Activated naive CD8-positive, alpha-beta T cell treated with anti-CD3 and anti-CD28 coated beads, Interleukin-2, amount 10 ng/mL, durations not matched to agents 7 days and 5 days (primary cell): ENCODE measurements at regions not wholly inside any gene's neighbourhood (a gene's known extent, or its start where the extent isn't known, plus 50 kb on each side); places are given as distances from the start of the nearest gene placed in this dataset.
"Not testable (repeated sequence)": the region's sequence is repeated elsewhere in the genome, so short reads cannot be mapped to it uniquely, and the experiment has no call there.

ENCODE experiments used
- ATAC-seq: fragments of 150-1000 bp; cut with Tn5 transposase; one replicate; pipeline ENCODE4 v1.10.0; 2021; ENCODE audit warnings: low read depth, moderate library complexity
- POLR2A ChIA-PET: fragments of 350-600 bp; sonication (Branson Sonifier 250); formaldehyde crosslinking; loops from one replicate; lab custom pipeline; 2021; ENCODE audit warnings: antibody characterized with exemption; lab: Charles Lee
- DNase-seq: peaks from one replicate; pipeline ENCODE4 v3.0.0; 2021
- H3K27ac Mint-ChIP-seq: one replicate; pipeline ENCODE4 v1.8.0; 2022; ENCODE audit warnings: mild to moderate bottlenecking, mixed read lengths
- H3K27me3 Mint-ChIP-seq: one replicate; pipeline ENCODE4 v1.8.0; 2022; ENCODE audit warnings: mild to moderate bottlenecking, moderate library complexity, mixed read lengths
- H3K36me3 Mint-ChIP-seq: one replicate; pipeline ENCODE4 v1.8.0; 2021; ENCODE audit warnings: mild to moderate bottlenecking, mixed read lengths
- H3K4me1 Mint-ChIP-seq: one replicate; pipeline ENCODE4 v1.8.0; 2021; ENCODE audit warnings: mixed read lengths
- H3K4me3 Mint-ChIP-seq: one replicate; pipeline ENCODE4 v1.8.0; 2022; ENCODE audit warnings: mild to moderate bottlenecking, moderate library complexity, mixed read lengths
- H3K9me3 Mint-ChIP-seq: one replicate; pipeline ENCODE4 v1.8.0; 2021; ENCODE audit warnings: mixed read lengths

GRCh38 chr6:4243832-4244231 lies 108.5 kb upstream of the ECI2 start:
- H3K4me1 Mint-ChIP-seq, H3K27me3 Mint-ChIP-seq, POLR2A ChIA-PET, H3K36me3 Mint-ChIP-seq, H3K4me3 Mint-ChIP-seq, H3K27ac Mint-ChIP-seq, H3K9me3 Mint-ChIP-seq, ATAC-seq, DNase-seq: not testable (repeated sequence)

GRCh38 chr6:4243237-4243636 lies 107.9 kb upstream of the ECI2 start:
- POLR2A ChIA-PET, result no interaction called here

GRCh38 chr6:4242601-4243000 lies 107.2 kb upstream of the ECI2 start:
- ATAC-seq, result no peak
- H3K9me3 Mint-ChIP-seq, result peaks cover 8% of the 10 kb centered on the region
- peaks cover 18% of the 10 kb centered on the region for H3K27me3 Mint-ChIP-seq
- DNase-seq, result no peak
- no peaks in the 10 kb centered on the region for H3K36me3 Mint-ChIP-seq
- no peak overlapping the region for H3K27ac Mint-ChIP-seq
- POLR2A ChIA-PET, result no interaction called here
- no peaks in the 10 kb centered on the region for H3K4me1 Mint-ChIP-seq
- H3K4me3 Mint-ChIP-seq, result no peak overlapping the region

More at GRCh38 chr6:4243237-4243636, 107.9 kb upstream of the ECI2 start:
- no peaks in the 10 kb centered on the region for H3K4me1 Mint-ChIP-seq
- H3K27ac Mint-ChIP-seq, result no peak overlapping the region
- H3K9me3 Mint-ChIP-seq, result peaks cover 8% of the 10 kb centered on the region
- H3K36me3 Mint-ChIP-seq, result no peaks in the 10 kb centered on the region
- no peak overlapping the region for H3K4me3 Mint-ChIP-seq
- peaks cover 11% of the 10 kb centered on the region for H3K27me3 Mint-ChIP-seq
- DNase-seq, result no peak
- no peak for ATAC-seq

GRCh38 chr6:4240148-4240547 lies 104.8 kb upstream of the ECI2 start:
- H3K36me3 Mint-ChIP-seq, result no peaks in the 10 kb centered on the region
- POLR2A ChIA-PET, result no interaction called here
- peaks cover 7% of the 10 kb centered on the region for H3K9me3 Mint-ChIP-seq
- H3K27me3 Mint-ChIP-seq, result peaks cover 19% of the 10 kb centered on the region
- no peaks in the 10 kb centered on the region for H3K4me1 Mint-ChIP-seq
- H3K27ac Mint-ChIP-seq, result no peak overlapping the region
- H3K4me3 Mint-ChIP-seq, result no peak overlapping the region
- ATAC-seq (no peak), DNase-seq (no peak)

- H3K27me3 Mint-ChIP-seq, result no peaks in the 10 kb centered on the region
- H3K4me3 Mint-ChIP-seq, result no peak overlapping the region
- ATAC-seq (no peak), DNase-seq (no peak)
- H3K9me3 Mint-ChIP-seq, result peaks cover 6% of the 10 kb centered on the region
- no peaks in the 10 kb centered on the region for H3K4me1 Mint-ChIP-seq
- no peak overlapping the region for H3K27ac Mint-ChIP-seq
- POLR2A ChIA-PET, result no interaction called here
- H3K36me3 Mint-ChIP-seq, result no peaks in the 10 kb centered on the region
These were observed 89.9 kb upstream of the ECI2 start for GRCh38 chr6:4225161-4225872.

- no peak overlapping the region for H3K4me3 Mint-ChIP-seq
- no peak overlapping the region for H3K27ac Mint-ChIP-seq
- no peaks in the 10 kb centered on the region for H3K36me3 Mint-ChIP-seq
- no peaks in the 10 kb centered on the region for H3K4me1 Mint-ChIP-seq
- peaks cover 6% of the 10 kb centered on the region for H3K9me3 Mint-ChIP-seq
- DNase-seq (no peak), ATAC-seq (no peak)
- POLR2A ChIA-PET, result no interaction called here
- H3K27me3 Mint-ChIP-seq, result no peaks in the 10 kb centered on the region
These were observed 88.9 kb upstream of the ECI2 start for GRCh38 chr6:4224067-4224978.

- POLR2A ChIA-PET, result no interaction called here
- H3K36me3 Mint-ChIP-seq, result no peaks in the 10 kb centered on the region
- H3K4me1 Mint-ChIP-seq, result no peaks in the 10 kb centered on the region
- no peak overlapping the region for H3K27ac Mint-ChIP-seq
- DNase-seq (no peak), ATAC-seq (no peak)
- H3K9me3 Mint-ChIP-seq, result peaks cover 7% of the 10 kb centered on the region
- H3K27me3 Mint-ChIP-seq, result no peaks in the 10 kb centered on the region
- H3K4me3 Mint-ChIP-seq, result no peak overlapping the region
These were observed 85.2 kb upstream of the ECI2 start for GRCh38 chr6:4220558-4220957.

- H3K4me3 Mint-ChIP-seq, H3K4me1 Mint-ChIP-seq, H3K9me3 Mint-ChIP-seq, H3K36me3 Mint-ChIP-seq, POLR2A ChIA-PET, DNase-seq, ATAC-seq, H3K27me3 Mint-ChIP-seq, H3K27ac Mint-ChIP-seq: not testable (repeated sequence)
These were observed 83.4 kb upstream of the ECI2 start for GRCh38 chr6:4218619-4219317.

GRCh38 chr6:4212588-4212987 lies 77.2 kb upstream of the ECI2 start:
- H3K9me3 Mint-ChIP-seq, result peaks cover 6% of the 10 kb centered on the region
- no peak overlapping the region for H3K27ac Mint-ChIP-seq
- ATAC-seq (no peak), DNase-seq (no peak)
- POLR2A ChIA-PET, result no interaction called here
- H3K4me3 Mint-ChIP-seq, result no peak overlapping the region
- no peaks in the 10 kb centered on the region for H3K27me3 Mint-ChIP-seq
- peaks cover 7% of the 10 kb centered on the region for H3K4me1 Mint-ChIP-seq
- peaks cover 1% of the 10 kb centered on the region for H3K36me3 Mint-ChIP-seq

- Mint-ChIP-seq H3K36me3 (peaks cover 1% of the 10 kb centered on the region), H3K9me3 (peaks cover 4% of the 10 kb centered on the region), H3K27ac (no peak overlapping the region), H3K27me3 (peaks cover 7% of the 10 kb centered on the region), H3K4me3 (no peak overlapping the region), H3K4me1 (peaks cover 7% of the 10 kb centered on the region)
- ATAC-seq (peak; percentile 72), DNase-seq (peak; percentile 54)
- POLR2A ChIA-PET, result no interaction called here
These were observed 75.4 kb upstream of the ECI2 start for GRCh38 chr6:4210629-4211419.

GRCh38 chr6:4209196-4209595 lies 73.8 kb upstream of the ECI2 start:
- Mint-ChIP-seq H3K27ac (no peak overlapping the region), H3K9me3 (peaks cover 8% of the 10 kb centered on the region), H3K4me3 (no peak overlapping the region), H3K36me3 (peaks cover 1% of the 10 kb centered on the region), H3K4me1 (peaks cover 7% of the 10 kb centered on the region), H3K27me3 (peaks cover 14% of the 10 kb centered on the region)
- ATAC-seq, result no peak
- DNase-seq, result no peak
- POLR2A ChIA-PET, result no interaction called here

GRCh38 chr6:4208158-4208557 lies 72.8 kb upstream of the ECI2 start:
- H3K27ac Mint-ChIP-seq, result no peak overlapping the region

More at GRCh38 chr6:4208158-4208557, 72.8 kb upstream of the ECI2 start:
- Mint-ChIP-seq H3K36me3 (peaks cover 1% of the 10 kb centered on the region), H3K4me1 (peaks cover 7% of the 10 kb centered on the region), H3K9me3 (peaks cover 7% of the 10 kb centered on the region), H3K4me3 (no peak overlapping the region), H3K27me3 (peaks cover 14% of the 10 kb centered on the region)
- no peak for ATAC-seq
- POLR2A ChIA-PET, result no interaction called here
- DNase-seq, result no peak
